ENCODE measurements at regions not wholly inside any gene's neighbourhood (a gene's known extent, or its start where the extent isn't known, plus 50 kb on each side); places are given as distances from the start of the nearest gene placed in this dataset.
"Not testable (repeated sequence)": the region's sequence is repeated elsewhere in the genome, so short reads cannot be mapped to it uniquely, and the experiment has no call there.

GRCh38 chr14:105737504-105738246, 211.3 kb downstream of the TMEM121 start:
- Mint-ChIP-seq H3K27ac (no peak overlapping the region), H3K9me3 (no peaks in the 10 kb centered on the region), H3K27me3 (no peaks in the 10 kb centered on the region), H3K4me1 (no peaks in the 10 kb centered on the region), H3K4me3 (no peak overlapping the region), H3K36me3 (ENCODE audit: low read depth) (no peaks in the 10 kb centered on the region)
- no peak for DNase-seq
- POLR2A ChIA-PET: no interaction called here
- CTCF ChIA-PET: no interaction called here

DNA sequence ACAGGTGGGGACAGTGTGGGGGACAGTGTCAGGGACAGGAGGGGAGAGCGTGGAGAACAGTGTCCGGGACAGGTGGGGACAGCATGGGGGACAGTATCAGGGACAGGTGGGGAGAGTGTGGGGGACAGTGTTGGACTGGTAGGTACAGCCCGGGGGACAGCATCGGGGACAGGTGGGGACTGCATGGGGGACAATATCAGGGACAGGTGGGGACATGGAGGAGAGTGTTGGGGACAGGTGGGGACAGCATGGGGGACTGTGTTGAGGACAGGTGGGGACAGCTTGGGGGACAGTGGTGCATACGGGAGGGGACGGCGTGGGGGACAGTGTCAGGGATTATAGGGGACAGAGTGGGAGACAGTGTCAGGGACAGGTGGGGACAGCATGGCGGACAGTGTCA, 212.3 kb downstream of the TMEM121 start:
- ChIA-PET CTCF (no interaction called here), POLR2A (no interaction called here)
- H3K27me3 Mint-ChIP-seq: no peaks in the 10 kb centered on the region
- no peak for DNase-seq
- no peak overlapping the region for H3K27ac Mint-ChIP-seq
- no peaks in the 10 kb centered on the region for H3K36me3 Mint-ChIP-seq (ENCODE audit: low read depth)
- H3K9me3 Mint-ChIP-seq: no peaks in the 10 kb centered on the region
- H3K4me3 Mint-ChIP-seq: no peak overlapping the region
- no peaks in the 10 kb centered on the region for H3K4me1 Mint-ChIP-seq

DNA sequence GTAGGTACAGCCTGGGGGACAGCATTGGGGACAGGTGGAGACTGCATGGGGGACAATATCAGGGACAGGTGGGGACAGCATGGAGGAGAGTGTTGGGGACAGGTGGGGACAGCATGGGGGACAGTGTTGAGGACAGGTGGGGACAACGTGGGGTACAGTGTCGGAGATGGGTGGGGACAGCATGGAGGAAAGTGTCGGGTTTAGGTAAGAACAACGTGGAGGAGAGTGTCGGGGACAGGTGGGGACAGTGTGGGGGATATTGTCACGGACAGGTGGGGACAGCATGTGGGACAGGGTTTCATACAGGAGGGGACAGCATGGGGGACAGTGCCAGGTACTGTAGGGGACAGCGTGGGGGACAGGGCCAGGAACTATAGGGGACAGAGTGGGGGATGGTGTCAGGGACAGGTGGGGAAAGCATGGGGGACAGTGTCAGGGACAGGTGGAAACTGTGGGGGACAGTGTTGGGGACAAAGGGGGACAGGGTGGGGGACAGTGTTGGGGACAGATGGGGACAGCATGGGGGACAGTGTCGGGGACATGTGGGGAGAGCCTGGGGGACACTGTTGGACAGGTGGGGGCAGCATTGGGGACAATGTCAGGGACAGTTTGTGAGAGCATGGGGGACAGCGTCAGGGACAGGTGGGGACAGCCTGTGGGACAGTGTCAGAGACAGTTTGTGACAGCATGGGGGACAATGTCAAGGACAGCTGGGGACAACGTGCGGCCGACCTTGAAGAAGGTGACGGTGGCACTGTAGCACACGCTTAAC, 213.1 kb downstream of the TMEM121 start:
- H3K27ac Mint-ChIP-seq: no peak overlapping the region
- H3K36me3 Mint-ChIP-seq (ENCODE audit: low read depth): no peaks in the 10 kb centered on the region
- no peak overlapping the region for H3K4me3 Mint-ChIP-seq
- ChIA-PET POLR2A (no interaction called here), CTCF (no interaction called here)
- H3K27me3 Mint-ChIP-seq: no peaks in the 10 kb centered on the region
- no peak for DNase-seq
- no peaks in the 10 kb centered on the region for H3K9me3 Mint-ChIP-seq
- H3K4me1 Mint-ChIP-seq: no peaks in the 10 kb centered on the region

GRCh38 chr14:105740272-105740671, 213.9 kb downstream of the TMEM121 start:
- H3K9me3 Mint-ChIP-seq; CTCF ChIA-PET; H3K4me1 Mint-ChIP-seq; H3K4me3 Mint-ChIP-seq; H3K27ac Mint-ChIP-seq; H3K27me3 Mint-ChIP-seq; POLR2A ChIA-PET; DNase-seq; H3K36me3 Mint-ChIP-seq (ENCODE audit: low read depth): not testable (repeated sequence)

GRCh38 chr14:105740961-105741360, 214.6 kb downstream of the TMEM121 start:
- not testable (repeated sequence) for DNase-seq

GRCh38 chr14:105741707-105742530, 215.5 kb downstream of the TMEM121 start:
- H3K9me3 Mint-ChIP-seq; H3K27me3 Mint-ChIP-seq; H3K27ac Mint-ChIP-seq; DNase-seq; H3K4me1 Mint-ChIP-seq; POLR2A ChIA-PET; CTCF ChIA-PET; H3K36me3 Mint-ChIP-seq (ENCODE audit: low read depth); H3K4me3 Mint-ChIP-seq: not testable (repeated sequence)

More at GRCh38 chr14:105740961-105741360, 214.6 kb downstream of the TMEM121 start:
- CTCF ChIA-PET; POLR2A ChIA-PET; H3K27ac Mint-ChIP-seq; H3K9me3 Mint-ChIP-seq; H3K36me3 Mint-ChIP-seq (ENCODE audit: low read depth); H3K4me1 Mint-ChIP-seq; H3K4me3 Mint-ChIP-seq; H3K27me3 Mint-ChIP-seq: not testable (repeated sequence)

DNA sequence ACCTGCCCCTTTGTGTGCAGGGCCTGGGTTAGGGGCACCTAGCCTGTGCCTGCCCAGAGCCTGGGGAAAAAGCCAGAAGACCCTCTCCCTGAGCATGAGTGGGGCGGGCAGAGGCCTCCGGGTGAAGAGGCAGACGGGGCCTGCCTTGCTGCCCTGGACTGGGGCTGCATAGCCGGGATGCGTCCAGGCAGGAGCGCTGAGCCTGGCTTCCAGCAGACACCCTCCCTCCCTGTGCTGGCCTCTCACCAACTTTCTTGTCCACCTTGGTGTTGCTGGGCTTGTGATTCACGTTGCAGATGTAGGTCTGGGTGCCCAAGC, 216.1 kb downstream of the TMEM121 start:
- no peaks in the 10 kb centered on the region for H3K36me3 Mint-ChIP-seq (ENCODE audit: low read depth)
- no peaks in the 10 kb centered on the region for H3K9me3 Mint-ChIP-seq
- ChIA-PET POLR2A (no interaction called here), CTCF (no interaction called here)
- DNase-seq: no peak
- H3K27ac Mint-ChIP-seq: no peak overlapping the region
- H3K4me3 Mint-ChIP-seq: no peak overlapping the region
- H3K4me1 Mint-ChIP-seq: no peaks in the 10 kb centered on the region
- no peaks in the 10 kb centered on the region for H3K27me3 Mint-ChIP-seq

- not testable (repeated sequence) for H3K27me3 Mint-ChIP-seq; H3K36me3 Mint-ChIP-seq (ENCODE audit: low read depth); H3K4me3 Mint-ChIP-seq
Measured at GRCh38 chr14:105742904-105743701, 216.7 kb downstream of the TMEM121 start.

DNA sequence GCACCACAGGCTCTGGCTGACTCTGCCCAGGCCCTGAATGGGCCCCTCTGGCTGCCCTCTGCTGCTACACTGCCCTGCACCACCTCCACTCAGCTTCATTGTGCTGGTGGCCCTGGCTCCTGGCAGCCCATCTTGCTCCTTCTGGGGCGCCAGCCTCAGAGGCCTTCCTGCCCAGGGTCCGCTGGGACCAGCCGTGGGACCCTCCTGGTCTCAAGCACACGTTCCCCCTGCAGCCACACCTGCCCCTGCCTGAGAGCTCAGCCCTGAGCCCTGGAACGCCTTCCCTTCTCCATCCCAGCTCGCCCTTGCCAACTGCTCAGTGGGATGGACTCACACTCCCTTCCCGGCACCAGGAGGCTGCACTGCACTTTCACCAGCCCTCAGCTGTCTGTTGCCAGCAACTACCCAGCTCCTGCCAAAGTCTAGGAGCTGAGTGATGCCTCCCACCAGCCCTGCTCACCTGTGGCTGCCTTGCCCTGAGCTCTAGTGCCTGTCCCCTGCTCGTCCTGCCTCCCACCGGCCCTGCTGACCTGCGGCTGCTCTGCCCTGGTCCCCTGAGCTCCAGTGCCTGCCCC, 217.9 kb downstream of the TMEM121 start:
- H3K27ac Mint-ChIP-seq; CTCF ChIA-PET; H3K4me1 Mint-ChIP-seq; POLR2A ChIA-PET; H3K27me3 Mint-ChIP-seq; H3K36me3 Mint-ChIP-seq (ENCODE audit: low read depth); DNase-seq; H3K9me3 Mint-ChIP-seq; H3K4me3 Mint-ChIP-seq: not testable (repeated sequence)

More at GRCh38 chr14:105742904-105743701, 216.7 kb downstream of the TMEM121 start:
- POLR2A ChIA-PET, H3K27ac Mint-ChIP-seq, H3K4me1 Mint-ChIP-seq, H3K9me3 Mint-ChIP-seq, CTCF ChIA-PET, DNase-seq: not testable (repeated sequence)

- no peak overlapping the region for H3K27ac Mint-ChIP-seq
- H3K36me3 Mint-ChIP-seq (ENCODE audit: low read depth): no peaks in the 10 kb centered on the region
- ChIA-PET CTCF (no interaction called here), POLR2A (no interaction called here)
- no peaks in the 10 kb centered on the region for H3K27me3 Mint-ChIP-seq
- no peak for DNase-seq
- H3K9me3 Mint-ChIP-seq: no peaks in the 10 kb centered on the region
- peaks cover 2% of the 10 kb centered on the region for H3K4me1 Mint-ChIP-seq
- H3K4me3 Mint-ChIP-seq: no peak overlapping the region
Measured at GRCh38 chr14:105745433-105746123, 219.2 kb downstream of the TMEM121 start.

GRCh38 chr14:105746124-105746514, 219.7 kb downstream of the TMEM121 start:
- CTCF ChIA-PET: no interaction called here
- DNase-seq: no peak
- POLR2A ChIA-PET: interaction anchor here (0.6 kb wide), 1 partner anchor 38 kb away, joined by 3 read pairs; no protein-coding TSS in a partner anchor
- no peak overlapping the region for H3K4me3 Mint-ChIP-seq
- H3K4me1 Mint-ChIP-seq: peaks cover 2% of the 10 kb centered on the region
- H3K27ac Mint-ChIP-seq: no peak overlapping the region
- no peaks in the 10 kb centered on the region for H3K9me3 Mint-ChIP-seq
- H3K27me3 Mint-ChIP-seq: no peaks in the 10 kb centered on the region
- no peaks in the 10 kb centered on the region for H3K36me3 Mint-ChIP-seq (ENCODE audit: low read depth)

DNA sequence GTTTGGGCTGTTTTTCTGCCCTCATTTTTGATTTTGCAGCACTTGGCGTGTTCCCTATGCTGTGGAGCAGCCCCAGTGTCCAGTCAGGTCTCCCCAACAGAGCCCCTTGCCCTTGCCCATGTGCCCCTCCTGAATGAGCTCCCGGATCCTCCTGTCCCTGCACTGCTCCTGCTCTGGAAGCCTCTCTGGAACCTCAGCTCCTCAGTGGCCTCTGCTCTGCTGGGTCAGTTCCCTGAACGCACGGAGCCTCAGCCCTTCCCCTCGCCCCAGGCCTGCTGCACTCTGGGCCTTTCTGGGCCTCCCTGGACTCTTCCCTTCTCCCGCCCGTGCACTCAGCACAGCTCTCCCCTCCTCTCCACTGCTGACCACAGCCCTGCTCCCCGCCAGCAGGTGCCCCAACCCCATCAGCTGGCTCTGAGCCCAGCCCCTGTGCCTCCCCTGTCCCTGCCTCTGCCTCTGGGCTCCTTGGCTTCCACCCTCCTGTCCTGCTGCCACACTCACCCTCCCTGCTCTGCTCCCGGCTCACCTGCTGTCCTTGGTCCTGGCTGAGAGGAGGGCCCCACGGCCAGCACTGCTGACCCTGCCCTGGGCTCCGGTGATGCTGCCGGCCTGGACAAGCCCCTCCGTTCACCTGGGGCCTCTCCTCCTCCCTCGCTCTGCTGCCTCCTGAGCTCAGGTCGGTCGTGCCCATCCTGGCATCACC, 220.6 kb downstream of the TMEM121 start:
- POLR2A ChIA-PET: interaction anchor here (0.6 kb wide), 1 partner anchor 37 kb away, joined by 3 read pairs; no protein-coding TSS in a partner anchor
- CTCF ChIA-PET, H3K4me1 Mint-ChIP-seq: not testable (repeated sequence)

More for the DNA sequence above, 220.6 kb downstream of the TMEM121 start:
- not testable (repeated sequence) for H3K9me3 Mint-ChIP-seq; DNase-seq; H3K27me3 Mint-ChIP-seq; H3K36me3 Mint-ChIP-seq (ENCODE audit: low read depth); H3K4me3 Mint-ChIP-seq; H3K27ac Mint-ChIP-seq
